KG1 (cell line): ENCODE measurements at regions not wholly inside any gene's neighbourhood (a gene's known extent, or its start where the extent isn't known, plus 50 kb on each side); places are given as distances from the start of the nearest gene placed in this dataset.
"Not testable (repeated sequence)": the region's sequence is repeated elsewhere in the genome, so short reads cannot be mapped to it uniquely, and the experiment has no call there.

Source experiments
- DNase-seq: peaks from one replicate; lab custom pipeline; 2025; lab: John Stamatoyannopoulos, UW

DNA sequence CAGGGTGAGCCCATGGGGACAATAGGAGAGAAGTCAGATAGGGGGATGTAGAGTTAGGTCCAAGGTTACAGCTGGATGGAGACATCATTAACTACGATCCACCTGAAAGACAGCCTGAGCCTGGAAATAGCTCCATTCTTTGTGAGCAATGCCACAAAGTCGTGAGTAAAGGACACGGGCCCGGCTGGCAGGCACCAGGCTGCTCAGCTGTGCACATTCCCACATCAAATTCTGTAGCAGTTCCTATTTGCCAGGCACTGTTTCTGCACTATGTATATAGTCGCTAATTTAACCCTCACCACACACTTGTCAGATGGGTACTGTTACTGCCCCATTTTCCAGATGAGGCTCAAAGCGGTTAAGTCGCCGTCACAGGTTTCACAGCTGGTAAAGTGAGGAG, 338.0 kb upstream of the KAZN start:
- DNase-seq, result no peak

DNA sequence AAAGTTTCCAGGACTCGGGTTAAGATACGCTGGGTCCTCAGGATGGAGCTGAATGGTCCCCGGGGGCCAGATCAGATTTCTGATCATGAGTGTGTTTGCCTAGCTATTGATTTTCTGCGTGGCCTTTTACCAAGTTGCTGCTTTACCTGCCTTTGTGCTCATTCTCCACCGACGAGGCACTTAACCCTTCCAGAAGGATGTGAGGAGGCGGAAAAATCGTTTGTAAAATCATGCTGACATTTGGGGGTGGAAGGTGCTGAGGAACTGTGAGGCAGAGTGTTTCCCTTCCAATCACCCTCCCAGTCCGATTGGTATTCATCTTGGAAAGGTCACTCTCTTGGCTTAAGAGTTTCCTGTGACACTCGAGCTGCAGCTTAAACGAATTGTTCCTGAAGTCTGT, 337.1 kb upstream of the KAZN start:
- no peak for DNase-seq

DNA sequence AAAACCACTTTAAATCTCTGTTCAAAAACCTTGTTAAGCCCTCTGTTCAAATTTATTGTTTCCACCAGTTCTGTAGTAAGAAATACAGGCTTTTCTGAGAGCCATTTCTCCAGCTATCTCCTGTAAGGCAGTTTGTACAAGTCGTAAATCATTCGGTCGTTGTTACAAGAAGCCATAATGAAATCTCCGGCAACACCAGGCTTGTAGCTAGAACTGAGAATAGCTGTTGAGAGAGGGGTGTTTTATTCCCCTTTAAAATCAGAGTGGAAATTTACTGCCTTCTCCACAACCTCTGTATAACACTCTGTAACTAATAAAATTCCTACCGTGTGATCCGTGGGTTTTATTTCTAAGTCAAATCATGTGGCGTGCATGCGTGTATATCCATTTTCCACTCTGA, 335.8 kb upstream of the KAZN start:
- DNase-seq, result no peak

GRCh38 chr1:14263225-14263624, 335.3 kb upstream of the KAZN start:
- no peak for DNase-seq

DNA sequence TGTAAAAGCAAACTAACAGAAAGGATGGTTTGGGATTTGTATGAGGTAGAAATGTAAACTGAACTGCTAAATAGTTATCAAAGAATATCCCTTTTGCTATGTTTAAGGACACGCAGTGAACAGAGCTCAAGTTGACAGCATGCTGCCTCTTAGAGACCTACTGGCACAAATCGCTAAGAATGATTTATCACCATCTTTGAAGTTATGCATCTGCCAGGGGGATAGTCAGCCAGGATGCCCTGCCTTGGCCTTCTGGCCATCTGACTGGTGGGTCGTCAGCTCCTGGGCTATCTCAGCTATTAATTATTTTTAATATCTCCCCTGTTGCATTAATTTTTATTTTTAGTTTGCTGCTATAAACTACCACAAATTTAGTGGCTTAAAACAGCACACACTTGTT, 334.8 kb upstream of the KAZN start:
- DNase-seq, result no peak

DNA sequence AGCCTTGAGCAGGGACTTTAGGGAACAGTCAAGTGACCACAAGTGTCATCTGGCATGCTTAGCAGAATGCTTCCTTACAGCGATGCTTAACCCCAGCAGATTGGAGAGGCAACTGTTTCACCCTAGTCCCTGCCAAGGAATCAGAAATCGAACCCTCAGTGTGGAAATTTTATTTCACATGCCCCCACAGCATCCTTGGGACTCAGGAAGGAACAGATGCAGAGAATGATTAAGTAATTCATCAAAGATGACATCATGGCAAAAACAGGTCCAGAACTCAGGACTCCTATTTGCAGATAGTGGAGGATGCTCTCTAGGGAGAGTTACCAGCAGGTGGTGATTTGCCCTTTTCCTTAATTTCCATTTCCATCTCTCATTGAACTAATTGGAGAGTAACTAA, 333.0 kb upstream of the KAZN start:
- DNase-seq, result no peak

GRCh38 chr1:14267991-14268390, 330.5 kb upstream of the KAZN start:
- no peak for DNase-seq

GRCh38 chr1:14270821-14271220, 327.7 kb upstream of the KAZN start:
- DNase-seq, result no peak

GRCh38 chr1:14273811-14274210, 324.7 kb upstream of the KAZN start:
- DNase-seq, result no peak

GRCh38 chr1:14279891-14280290, 318.6 kb upstream of the KAZN start:
- DNase-seq, result not testable (repeated sequence)

DNA sequence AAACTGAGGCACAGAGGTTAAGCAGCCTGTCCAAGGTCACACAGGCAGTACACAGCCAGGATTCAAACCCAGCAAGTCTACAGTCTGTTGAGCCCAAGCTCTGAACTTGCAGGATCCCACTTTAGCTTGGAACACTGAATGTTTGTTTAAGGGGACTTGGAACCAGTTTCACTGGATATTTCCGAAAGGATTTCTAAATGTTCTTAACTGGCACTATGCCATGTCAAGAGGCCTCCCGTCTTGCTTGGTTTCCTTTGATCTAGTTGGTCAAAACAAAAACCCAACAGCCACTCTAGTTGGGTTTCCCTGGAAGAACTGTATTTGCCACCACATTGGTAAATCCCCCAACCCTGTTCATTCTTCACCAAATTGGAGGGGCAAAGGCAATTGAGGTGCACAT, 317.6 kb upstream of the KAZN start:
- DNase-seq, result no peak

- DNase-seq, result no peak
These were observed 317.1 kb upstream of the KAZN start for GRCh38 chr1:14281412-14281811.

GRCh38 chr1:14282707-14283106, 315.8 kb upstream of the KAZN start:
- DNase-seq, result no peak

- DNase-seq, result no peak
These were observed 313.2 kb upstream of the KAZN start for GRCh38 chr1:14285238-14285637.

GRCh38 chr1:14291182-14291581, 307.3 kb upstream of the KAZN start:
- DNase-seq, result not testable (repeated sequence)

GRCh38 chr1:14292520-14292919, 306.0 kb upstream of the KAZN start:
- DNase-seq, result no peak

DNA sequence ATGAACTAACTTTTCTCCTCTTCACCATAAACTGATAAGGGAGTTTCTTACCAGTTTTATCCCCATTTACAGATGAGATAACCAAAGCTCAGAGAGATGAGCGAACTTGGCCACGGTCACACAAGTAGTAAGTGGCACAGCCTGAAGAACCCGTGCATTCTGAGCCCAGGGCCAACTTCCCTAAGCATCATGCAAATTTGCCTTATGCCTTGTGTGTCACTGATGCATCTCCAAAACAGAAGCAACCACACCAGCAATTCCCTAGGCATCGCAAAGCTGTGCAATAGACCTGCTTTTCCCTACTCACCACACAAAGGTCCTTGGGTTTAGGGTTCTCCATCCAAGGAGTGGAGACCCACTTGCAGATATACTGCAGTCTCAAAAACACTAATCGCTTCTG, 304.5 kb upstream of the KAZN start:
- no peak for DNase-seq

- no peak for DNase-seq
These were observed 303.5 kb upstream of the KAZN start for GRCh38 chr1:14294860-14295536.

GRCh38 chr1:14296795-14297194, 301.7 kb upstream of the KAZN start:
- DNase-seq, result no peak

- DNase-seq, result no peak
These were observed 301.1 kb upstream of the KAZN start for GRCh38 chr1:14297356-14297755.

- no peak for DNase-seq
These were observed 299.7 kb upstream of the KAZN start for GRCh38 chr1:14298806-14299205.

GRCh38 chr1:14300991-14301703, 297.3 kb upstream of the KAZN start:
- no peak for DNase-seq

DNA sequence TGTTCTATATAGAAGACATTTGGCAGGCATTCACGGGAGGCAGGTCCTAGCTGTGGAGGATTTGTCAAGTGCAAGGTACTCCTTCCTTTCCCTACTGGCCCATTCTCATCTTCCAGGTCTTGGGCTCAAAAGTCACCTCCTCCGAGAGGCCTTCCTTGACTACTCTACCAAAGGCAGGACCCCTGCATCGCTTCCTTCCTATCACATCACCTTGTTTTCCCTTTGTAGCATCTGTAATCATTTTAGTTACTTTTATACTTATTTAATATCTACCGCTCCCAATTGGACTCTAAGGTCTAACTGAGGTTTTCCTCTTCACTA, 296.8 kb upstream of the KAZN start:
- no peak for DNase-seq

DNA sequence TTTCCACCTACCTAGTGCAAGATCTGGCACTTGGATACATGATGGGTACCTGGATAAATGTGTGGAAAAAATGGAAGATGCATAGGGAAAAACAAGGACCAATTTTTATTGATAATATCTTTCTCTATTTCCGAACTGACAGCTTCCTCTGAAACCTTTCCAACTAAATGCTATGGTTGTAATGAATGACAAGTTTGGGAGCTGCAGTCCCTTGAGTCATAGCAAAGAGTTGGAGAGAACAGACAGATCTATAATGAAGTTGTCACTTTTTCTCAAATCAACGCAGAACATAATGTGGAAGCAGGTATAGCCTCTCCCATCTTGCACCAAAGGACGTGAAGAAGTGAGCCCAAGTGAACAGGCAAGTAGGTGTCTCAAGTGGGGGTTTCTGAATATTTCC, 296.5 kb upstream of the KAZN start:
- no peak for DNase-seq
